B cell (primary cell): ENCODE measurements at regions not wholly inside any gene's neighbourhood (a gene's known extent, or its start where the extent isn't known, plus 50 kb on each side); places are given as distances from the start of the nearest gene placed in this dataset.

Experiments used
- ATAC-seq: fragments of 200-7000 bp; cut with Tn5 transposase; one replicate; pipeline ENCODE4 v1.10.0; 2021; ENCODE audit warnings: low read depth, mild to moderate bottlenecking, moderate number of reproducible peaks, moderate library complexity
- CTCF ChIA-PET: fragments of 350-600 bp; sonication (Branson Sonifier 250); formaldehyde crosslinking; loops from one replicate; lab custom pipeline; 2021; ENCODE audit warnings: antibody characterized with exemption, inconsistent platforms; lab: Charles Lee
- POLR2A ChIA-PET: fragments of 350-600 bp; sonication (Branson Sonifier 250); formaldehyde crosslinking; loops from one replicate; lab custom pipeline; 2021; ENCODE audit warnings: antibody characterized with exemption; lab: Charles Lee
- DNase-seq: peaks from one replicate; pipeline ENCODE4 v3.0.0; 2013
- H2AFZ ChIP-seq: 2 replicates; pipeline ENCODE4 v1.6.1; 2012; ENCODE audit warnings: mild to moderate bottlenecking, low read depth, low read length; ENCODE audit not compliant: insufficient read depth, poor library complexity, severe bottlenecking
- H3K27ac ChIP-seq, 2 donors: 1 replicate in 1 of 2; 2 replicates in 1 of 2; pipeline ENCODE4 v1.5.1; 2012 to 2013; ENCODE audit warnings: low read length in 2 of 2, mild to moderate bottlenecking in 2 of 2, moderate library complexity in 1 of 2
- H3K27me3 ChIP-seq, 4 experiments: fragments of 200-600 bp in 1 of 4; sonication (generic) in 1 of 4; replicated peaks in 1 of 4; 1 replicate in 2 of 4; 2 replicates in 2 of 4; pipeline versions ENCODE4 v1.6.1 to v1.7.0; 2013 to 2016; ENCODE audit warnings: low read length in 3 of 4, mild to moderate bottlenecking in 2 of 4, mixed read lengths in 1 of 4, moderate library complexity in 1 of 4; ENCODE audit not compliant: insufficient read depth in 4 of 4, control insufficient read depth in 3 of 4; ENCODE audit errors: control extremely low read depth in 1 of 4
- H3K36me3 ChIP-seq, 2 experiments: replicated peaks in 1 of 2; 1 replicate in 1 of 2; 2 replicates in 1 of 2; pipeline versions ENCODE4 v1.6.1 to v1.7.1; 2013; ENCODE audit warnings: low read length in 1 of 2; ENCODE audit not compliant: insufficient read depth in 2 of 2, control insufficient read depth in 1 of 2; ENCODE audit errors: control extremely low read depth in 1 of 2, extremely low read depth in 1 of 2
- H3K4me1 ChIP-seq, 2 donors: fragments of 200-600 bp in 1 of 2; sonication (generic) in 1 of 2; 1 replicate in 1 of 2; 2 replicates in 1 of 2; pipeline versions ENCODE4 v1.5.1 to v1.6.1; 2013 to 2017; ENCODE audit warnings: low read length in 2 of 2; ENCODE audit not compliant: control insufficient read depth in 2 of 2, insufficient read depth in 2 of 2
- H3K4me2 ChIP-seq: replicated peaks from 2 replicates; pipeline ENCODE3; 2012; ENCODE audit warnings: mild to moderate bottlenecking, low read depth, low read length; ENCODE audit not compliant: poor library complexity, severe bottlenecking
- H3K4me3 ChIP-seq, 5 experiments: fragments of 200-600 bp in 1 of 5; sonication (generic) in 1 of 5; 1 replicate in 3 of 5; 2 replicates in 2 of 5; pipeline versions ENCODE4 v1.5.1 to v1.7.0; 2011 to 2016; ENCODE audit warnings: low read length in 4 of 5, mild to moderate bottlenecking in 4 of 5, low read depth in 2 of 5, control low read depth in 1 of 5, moderate library complexity in 1 of 5; ENCODE audit not compliant: insufficient read depth in 1 of 5; ENCODE audit errors: control extremely low read depth in 1 of 5, extremely low read depth in 1 of 5
- H3K79me2 ChIP-seq: fragments of 200-600 bp; sonication (generic); one replicate; pipeline ENCODE4 v1.6.0; 2016; ENCODE audit warnings: low read length; ENCODE audit not compliant: control insufficient read depth, insufficient read depth
- H3K9ac ChIP-seq: fragments of 200-600 bp; sonication (generic); 2 replicates; pipeline ENCODE4 v1.6.1; 2017; ENCODE audit warnings: mild to moderate bottlenecking, low read length, moderate library complexity
- H3K9me3 ChIP-seq, 3 donors: one replicate each; pipeline versions ENCODE4 v1.6.1 to v1.7.1; 2013; ENCODE audit warnings: low read length in 2 of 3; ENCODE audit not compliant: control insufficient read depth in 2 of 3, insufficient read depth in 1 of 3; ENCODE audit errors: control extremely low read depth in 1 of 3
- H4K20me1 ChIP-seq: 2 replicates; pipeline ENCODE4 v1.6.0; 2012; ENCODE audit warnings: mild to moderate bottlenecking, low read length; ENCODE audit not compliant: insufficient read depth, control insufficient read depth, poor library complexity, severe bottlenecking
- H3K27ac Mint-ChIP-seq: one replicate; pipeline ENCODE4 v1.8.0; 2021; ENCODE audit warnings: mixed read lengths
- H3K27me3 Mint-ChIP-seq: one replicate; pipeline ENCODE4 v1.8.0; 2021; ENCODE audit warnings: mixed read lengths
- H3K4me1 Mint-ChIP-seq: one replicate; pipeline ENCODE4 v1.8.0; 2021; ENCODE audit warnings: mixed read lengths
- H3K4me3 Mint-ChIP-seq: one replicate; pipeline ENCODE4 v1.8.0; 2021; ENCODE audit warnings: mixed read lengths
- H3K9me3 Mint-ChIP-seq: one replicate; pipeline ENCODE4 v1.8.0; 2022; ENCODE audit warnings: mixed read lengths; ENCODE audit not compliant: insufficient read depth
- CTCF ChIP-seq: fragments of 200-600 bp; IDR thresholded peaks from one replicate; pipeline ENCODE4 v1.8.0; 2022; ENCODE audit warnings: antibody characterized with exemption, mild to moderate bottlenecking
- EZH2 ChIP-seq: IDR thresholded peaks from 2 replicates; pipeline ENCODE4 v1.6.1; 2012; ENCODE audit warnings: borderline replicate concordance, low read depth, mild to moderate bottlenecking, moderate library complexity, low read length; ENCODE audit not compliant: insufficient read depth, poor library complexity, severe bottlenecking
- WGBS: methylation state at CpG from one replicate; pipeline ENCODE4 v1.1.5; 2013; ENCODE audit warnings: missing lambda C conversion rate; ENCODE audit not compliant: insufficient coverage; 5-methylcytosine and 5-hydroxymethylcytosine counted together
- intact Hi-C: fragments of 100-400 bp; cut with micrococcal nuclease; formaldehyde crosslinking; loops from one replicate; pipeline ENCODE4 v1.10.0; 2022

- Mint-ChIP-seq H3K27me3 (no peaks in the 10 kb centered on the region), H3K4me3 (no peak overlapping the region), H3K9me3 (peaks cover 12% of the 10 kb centered on the region), H3K27ac (no peak overlapping the region), H3K4me1 (no peaks in the 10 kb centered on the region)
- intact Hi-C loops, result no loop called here
- TF ChIP-seq CTCF (no peak), EZH2 (no peak)
- ATAC-seq (no peak), DNase-seq (no peak)
- no peaks in the 10 kb centered on the region for H3K79me2 ChIP-seq
- no peak overlapping the region for H2AFZ ChIP-seq
- peaks cover 0 to 11% (median 2%) of the 10 kb centered on the region in 3 donors for H3K9me3 ChIP-seq
- 90% methylated on average over 9 of the region's 10 CpGs for WGBS
- H3K4me3 ChIP-seq, result no peak overlapping the region
- H4K20me1 ChIP-seq, result no peaks in the 10 kb centered on the region
- no peaks in the 10 kb centered on the region for H3K36me3 ChIP-seq
- H3K4me2 ChIP-seq, result no peak overlapping the region
- ChIA-PET CTCF (no interaction called here), POLR2A (no interaction called here)
- H3K27me3 ChIP-seq, result no peaks in the 10 kb centered on the region
- H3K9ac ChIP-seq, result no peak overlapping the region
- H3K4me1 ChIP-seq, result no peaks in the 10 kb centered on the region
- H3K27ac ChIP-seq, result no peak overlapping the region
These were observed 733.7 kb downstream of the ZNF385D start for GRCh38 chr3:21017115-21017852.

DNA sequence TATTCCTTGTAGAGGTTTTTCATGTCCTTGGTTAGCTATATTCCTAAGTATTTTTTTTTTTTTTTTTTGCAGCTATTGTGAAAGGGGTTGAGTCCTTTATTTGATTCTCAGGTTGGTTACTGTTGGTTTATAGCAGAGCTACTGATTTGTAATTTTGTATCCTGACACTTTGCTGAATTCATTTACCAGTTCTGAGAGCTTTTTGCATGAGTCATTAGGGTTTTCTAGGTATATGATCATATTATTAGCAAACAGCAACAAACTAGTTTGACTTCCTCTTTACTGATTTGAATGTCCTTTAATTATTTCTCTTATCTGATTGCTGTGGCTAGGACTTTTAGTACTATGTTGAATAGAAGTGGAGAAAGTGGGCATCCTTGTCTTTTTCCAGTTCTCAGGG is 737.4 kb downstream of the ZNF385D start:
- Histone ChIP-seq H3K36me3 (no peaks in the 10 kb centered on the region), H3K9me3 (peaks cover 0 to 11% (median 2%) of the 10 kb centered on the region in 3 donors), H3K9ac (no peak overlapping the region), H2AFZ (no peak overlapping the region), H3K27me3 (no peaks in the 10 kb centered on the region), H3K27ac (no peak overlapping the region), H3K4me2 (no peak overlapping the region), H3K4me3 (no peak overlapping the region), H3K4me1 (no peaks in the 10 kb centered on the region), H3K79me2 (no peaks in the 10 kb centered on the region), H4K20me1 (no peaks in the 10 kb centered on the region)
- CTCF ChIA-PET, result no interaction called here
- POLR2A ChIA-PET, result no interaction called here
- TF ChIP-seq EZH2 (no peak), CTCF (no peak)
- Mint-ChIP-seq H3K9me3 (peaks cover 17% of the 10 kb centered on the region), H3K27me3 (no peaks in the 10 kb centered on the region), H3K27ac (no peak overlapping the region), H3K4me3 (no peak overlapping the region), H3K4me1 (no peaks in the 10 kb centered on the region)
- ATAC-seq (no peak), DNase-seq (no peak)
- intact Hi-C loops, result no loop called here
